ENCODE measurements at regions not wholly inside any gene's neighbourhood (a gene's known extent, or its start where the extent isn't known, plus 50 kb on each side); places are given as distances from the start of the nearest gene placed in this dataset.

DNA sequence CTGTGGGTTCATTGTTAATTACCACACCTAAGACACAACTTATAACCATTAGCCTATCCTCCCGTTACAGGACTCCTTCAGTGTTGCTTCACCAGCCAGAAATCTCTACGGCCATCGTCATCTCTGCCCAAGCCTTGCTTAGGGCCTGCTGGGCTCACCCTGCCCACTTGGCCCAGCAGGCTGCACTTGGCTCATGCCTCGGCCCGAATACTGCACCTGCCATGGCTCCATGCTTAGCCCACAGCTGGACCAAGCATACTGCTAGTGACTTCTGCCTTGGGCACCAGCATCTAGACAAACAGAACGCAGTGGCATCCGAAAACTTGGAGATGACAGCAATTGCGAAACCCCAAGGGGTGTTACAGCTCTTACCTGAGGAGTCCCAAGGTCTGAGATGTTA, 2336.0 kb upstream of the ACO1 start (continued):
- no peak for TF ChIP-seq ZKSCAN8 (CRISPR knock-in tag; IDR thresholded peaks at IDR 0.05)

DNA sequence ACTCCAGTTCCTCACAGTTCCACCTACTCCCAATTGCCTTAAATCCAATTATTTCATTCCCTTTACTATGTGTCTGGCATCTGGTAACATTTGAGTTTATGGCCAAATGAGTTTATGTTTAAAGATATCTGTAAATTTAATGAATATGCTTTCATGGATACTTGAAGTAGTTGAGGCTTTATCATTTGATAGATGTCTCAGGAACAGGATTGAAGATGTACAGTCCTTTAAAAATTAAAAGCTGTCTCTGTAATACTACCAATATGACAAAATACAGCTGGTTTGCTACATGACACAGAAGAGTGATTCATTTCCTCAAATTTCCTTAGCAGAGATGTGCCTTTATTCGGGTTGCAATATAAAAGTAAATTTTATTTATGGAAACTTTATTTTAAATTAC, 2326.0 kb upstream of the ACO1 start:
- H3K79me2 ChIP-seq (ENCODE audit: control insufficient read depth, insufficient read depth, low read length) = no peaks in the 10 kb centered on the region
- no peak for TF ChIP-seq RNF2 (IDR thresholded peaks at IDR 0.05)
- TF ChIP-seq, protein P1, sequence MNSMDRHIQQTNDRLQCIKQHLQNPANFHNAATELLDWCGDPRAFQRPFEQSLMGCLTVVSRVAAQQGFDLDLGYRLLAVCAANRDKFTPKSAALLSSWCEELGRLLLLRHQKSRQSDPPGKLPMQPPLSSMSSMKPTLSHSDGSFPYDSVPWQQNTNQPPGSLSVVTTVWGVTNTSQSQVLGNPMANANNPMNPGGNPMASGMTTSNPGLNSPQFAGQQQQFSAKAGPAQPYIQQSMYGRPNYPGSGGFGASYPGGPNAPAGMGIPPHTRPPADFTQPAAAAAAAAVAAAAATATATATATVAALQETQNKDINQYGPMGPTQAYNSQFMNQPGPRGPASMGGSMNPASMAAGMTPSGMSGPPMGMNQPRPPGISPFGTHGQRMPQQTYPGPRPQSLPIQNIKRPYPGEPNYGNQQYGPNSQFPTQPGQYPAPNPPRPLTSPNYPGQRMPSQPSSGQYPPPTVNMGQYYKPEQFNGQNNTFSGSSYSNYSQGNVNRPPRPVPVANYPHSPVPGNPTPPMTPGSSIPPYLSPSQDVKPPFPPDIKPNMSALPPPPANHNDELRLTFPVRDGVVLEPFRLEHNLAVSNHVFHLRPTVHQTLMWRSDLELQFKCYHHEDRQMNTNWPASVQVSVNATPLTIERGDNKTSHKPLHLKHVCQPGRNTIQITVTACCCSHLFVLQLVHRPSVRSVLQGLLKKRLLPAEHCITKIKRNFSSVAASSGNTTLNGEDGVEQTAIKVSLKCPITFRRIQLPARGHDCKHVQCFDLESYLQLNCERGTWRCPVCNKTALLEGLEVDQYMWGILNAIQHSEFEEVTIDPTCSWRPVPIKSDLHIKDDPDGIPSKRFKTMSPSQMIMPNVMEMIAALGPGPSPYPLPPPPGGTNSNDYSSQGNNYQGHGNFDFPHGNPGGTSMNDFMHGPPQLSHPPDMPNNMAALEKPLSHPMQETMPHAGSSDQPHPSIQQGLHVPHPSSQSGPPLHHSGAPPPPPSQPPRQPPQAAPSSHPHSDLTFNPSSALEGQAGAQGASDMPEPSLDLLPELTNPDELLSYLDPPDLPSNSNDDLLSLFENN (IDR thresholded peaks at IDR 0.05; ENCODE audit: low read depth in 2 of 2, low read length in 2 of 2) = no peak
- no peak for TF ChIP-seq ESRRB (CRISPR knock-in tag; IDR thresholded peaks at IDR 0.05; ENCODE audit: borderline replicate concordance)
- TF ChIP-seq BRD4 (IDR thresholded peaks at IDR 0.05) = no peak
- no peak for TF ChIP-seq E2F3 (CRISPR knock-in tag; IDR thresholded peaks at IDR 0.05)
- no peak for TF ChIP-seq HOMEZ (CRISPR knock-in tag; IDR thresholded peaks at IDR 0.05)
- no peak for TF ChIP-seq FOXK2 (conservative IDR thresholded peaks at IDR 0.05 in 1 of 2, IDR thresholded peaks at IDR 0.05 in 1 of 2; ENCODE audit: low read depth in 2 of 2)
- no peak for TF ChIP-seq ESRRA (IDR thresholded peaks at IDR 0.05; ENCODE audit: borderline replicate concordance, low read depth)
- TF ChIP-seq RBFOX2 (IDR thresholded peaks at IDR 0.05; ENCODE audit: low read depth, low read length) = no peak
- TF ChIP-seq DPF2 (IDR thresholded peaks at IDR 0.05) = no peak
- no peak for TF ChIP-seq ARHGAP35 (IDR thresholded peaks at IDR 0.05; ENCODE audit: partially characterized antibody)
- TF ChIP-seq ZFP30 (CRISPR knock-in tag; IDR thresholded peaks at IDR 0.05; ENCODE audit: borderline replicate concordance) = no peak
- no peaks in the 10 kb centered on the region for H3K9me3 ChIP-seq (replicated peaks; ENCODE audit: control insufficient read depth, insufficient read depth, low read depth, low read length)
- in situ Hi-C loops (cut with MboI) (no loop called here), intact Hi-C loops (cut with micrococcal nuclease) (no loop called here)
- no peaks in the 10 kb centered on the region for H3K27me3 ChIP-seq (ENCODE audit: control insufficient read depth in 2 of 2, insufficient read depth in 2 of 2, low read length in 2 of 2)
- H4K20me1 ChIP-seq (replicated peaks; ENCODE audit: control insufficient read depth, insufficient read depth, low read length) = no peaks in the 10 kb centered on the region
- DNase-seq (ENCODE audit: extremely low read depth in 1 of 4, low spot score in 3 of 4) (no peak), ATAC-seq (no peak), FAIRE-seq (no peak)
- no TSS peak for BruUV-seq (replicated peaks)
- H3K9me1 ChIP-seq (ENCODE audit: control insufficient read depth, insufficient read depth, low read length) = no peaks in the 10 kb centered on the region
- H2AFZ ChIP-seq (ENCODE audit: low read depth, low read length) = no peak overlapping the region
- POLR2A ChIA-PET = no interaction called here
- H3K36me3 ChIP-seq (ENCODE audit: control insufficient read depth, insufficient read depth, low read length) = no peaks in the 10 kb centered on the region
- H3K4me2 ChIP-seq (ENCODE audit: insufficient read depth, low read length) = no peak overlapping the region
- H3K9ac ChIP-seq (ENCODE audit: insufficient read depth in 1 of 2, low read depth in 2 of 2, low read length in 2 of 2) = no peak overlapping the region
- no peak overlapping the region for H3K27ac ChIP-seq (ENCODE audit: extremely low read depth, low read depth, low read length)
- no CpG with 5 or more reads among the region's 1 CpG for WGBS (ENCODE audit: insufficient coverage, low coverage, missing lambda C conversion rate)
- CTCF ChIA-PET (ENCODE audit: low intra/inter-chr PET ratio) = no interaction called here
- no peak overlapping the region for H3K4me3 ChIP-seq
- H3K4me1 ChIP-seq (replicated peaks in 1 of 2; ENCODE audit: control insufficient read depth in 2 of 2, insufficient read depth in 2 of 2, low read length in 2 of 2) = no peaks in the 10 kb centered on the region

Data from K562 (cell line).